Upper lobe of right lung (tissue), 1 donor: ENCODE measurements at regions not wholly inside any gene's neighbourhood (a gene's known extent, or its start where the extent isn't known, plus 50 kb on each side); places are given as distances from the start of the nearest gene placed in this dataset.

Source experiments
- ATAC-seq: fragments of 200-7000 bp; cut with Tn5 transposase; one replicate; pipeline ENCODE4 v1.9.1; 2020; ENCODE audit warnings: mild to moderate bottlenecking, moderate library complexity
- DNase-seq: peaks from one replicate; pipeline ENCODE4 v3.0.0-alpha.2; 2020
- H3K27ac ChIP-seq: fragments of 200-600 bp; one replicate; pipeline ENCODE4 v1.8.0; 2022
- H3K27me3 ChIP-seq: fragments of 200-600 bp; one replicate; pipeline ENCODE4 v1.8.0; 2022; ENCODE audit warnings: mild to moderate bottlenecking
- H3K36me3 ChIP-seq: fragments of 200-600 bp; one replicate; pipeline ENCODE4 v1.8.0; 2022
- H3K4me1 ChIP-seq: fragments of 200-600 bp; one replicate; pipeline ENCODE4 v1.8.0; 2022
- H3K4me3 ChIP-seq: fragments of 200-600 bp; one replicate; pipeline ENCODE4 v1.8.0; 2022; ENCODE audit warnings: mild to moderate bottlenecking
- H3K9me3 ChIP-seq: fragments of 200-600 bp; one replicate; pipeline ENCODE4 v1.8.0; 2022
- intact Hi-C: fragments of 100-400 bp; cut with DNase I; formaldehyde crosslinking; loops from one replicate; pipeline ENCODE4 v1.11.0; 2022
- TF ChIP-seq, protein P1 (sequence below): fragments of 200-600 bp; IDR thresholded peaks from one replicate; pipeline ENCODE4 v1.8.0; 2022; ENCODE audit warnings: antibody characterized with exemption
- donor health status: DM: no; HTN: yes; CAD: no; lungs with severe emphysema.

DNA sequence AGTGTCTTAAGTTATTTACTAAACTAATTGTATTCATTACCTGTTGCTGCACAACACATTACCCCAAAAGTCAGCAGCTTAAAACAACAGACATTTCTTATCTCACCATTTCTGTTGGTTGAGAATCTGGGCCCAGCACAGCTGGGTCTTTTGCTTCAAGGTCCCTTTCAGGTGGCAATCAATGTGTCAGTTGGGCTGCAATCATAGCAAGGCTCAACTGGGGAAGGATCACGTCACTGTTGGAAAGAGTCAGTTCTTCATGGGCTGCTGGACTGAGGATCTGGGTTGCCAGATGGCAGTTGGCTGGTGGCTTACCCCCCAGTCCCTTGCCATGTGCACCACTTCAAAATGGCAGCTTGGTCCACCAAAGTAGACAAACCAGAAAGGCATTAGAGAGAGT is 261.2 kb downstream of the SUCLG1 start:
- DNase-seq (no peak), ATAC-seq (no peak)
- Histone ChIP-seq H3K9me3 (no peaks in the 10 kb centered on the region), H3K36me3 (no peaks in the 10 kb centered on the region), H3K27me3 (no peaks in the 10 kb centered on the region), H3K27ac (no peak overlapping the region), H3K4me3 (no peak overlapping the region), H3K4me1 (no peaks in the 10 kb centered on the region)
- TF ChIP-seq, protein P1, sequence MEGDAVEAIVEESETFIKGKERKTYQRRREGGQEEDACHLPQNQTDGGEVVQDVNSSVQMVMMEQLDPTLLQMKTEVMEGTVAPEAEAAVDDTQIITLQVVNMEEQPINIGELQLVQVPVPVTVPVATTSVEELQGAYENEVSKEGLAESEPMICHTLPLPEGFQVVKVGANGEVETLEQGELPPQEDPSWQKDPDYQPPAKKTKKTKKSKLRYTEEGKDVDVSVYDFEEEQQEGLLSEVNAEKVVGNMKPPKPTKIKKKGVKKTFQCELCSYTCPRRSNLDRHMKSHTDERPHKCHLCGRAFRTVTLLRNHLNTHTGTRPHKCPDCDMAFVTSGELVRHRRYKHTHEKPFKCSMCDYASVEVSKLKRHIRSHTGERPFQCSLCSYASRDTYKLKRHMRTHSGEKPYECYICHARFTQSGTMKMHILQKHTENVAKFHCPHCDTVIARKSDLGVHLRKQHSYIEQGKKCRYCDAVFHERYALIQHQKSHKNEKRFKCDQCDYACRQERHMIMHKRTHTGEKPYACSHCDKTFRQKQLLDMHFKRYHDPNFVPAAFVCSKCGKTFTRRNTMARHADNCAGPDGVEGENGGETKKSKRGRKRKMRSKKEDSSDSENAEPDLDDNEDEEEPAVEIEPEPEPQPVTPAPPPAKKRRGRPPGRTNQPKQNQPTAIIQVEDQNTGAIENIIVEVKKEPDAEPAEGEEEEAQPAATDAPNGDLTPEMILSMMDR, result no peak
- intact Hi-C loops, result no loop called here

DNA sequence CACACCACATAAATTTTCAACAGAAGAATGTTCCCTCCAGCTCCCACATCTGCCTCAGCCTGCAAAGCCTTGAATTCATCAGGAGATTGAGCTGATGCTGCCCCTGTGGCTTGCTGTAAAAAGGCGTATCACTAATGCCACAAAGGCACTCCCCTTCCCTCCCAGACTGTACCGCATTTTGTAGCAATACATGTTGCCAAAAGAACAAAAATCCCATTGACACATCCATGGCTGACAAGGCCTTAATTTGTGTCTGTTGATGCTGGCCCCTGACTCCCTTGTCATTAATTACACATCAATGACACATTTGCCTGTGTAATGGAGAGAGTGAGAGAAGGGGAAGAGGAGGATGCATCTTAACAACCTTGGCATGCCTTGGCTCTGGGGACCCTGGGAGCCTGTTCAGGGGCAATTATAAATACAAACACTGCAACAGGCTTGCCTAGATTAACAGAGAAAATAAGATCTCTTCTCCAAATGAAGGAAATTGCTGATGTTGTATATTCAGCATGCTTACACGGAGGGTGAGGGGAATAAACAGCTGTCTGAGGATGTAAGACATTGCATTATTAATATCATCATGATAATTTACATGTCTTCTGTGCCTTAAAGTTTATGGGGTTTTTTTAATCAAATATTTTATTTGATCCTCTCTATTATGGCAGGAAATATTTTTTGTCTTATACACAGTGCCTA is 264.0 kb downstream of the SUCLG1 start:
- intact Hi-C loops, result no loop called here
- TF ChIP-seq, protein P1, result no peak
- H3K4me1 ChIP-seq, result no peaks in the 10 kb centered on the region
- ATAC-seq (no peak), DNase-seq (no peak)
- H3K9me3 ChIP-seq, result no peaks in the 10 kb centered on the region
- H3K27me3 ChIP-seq, result no peaks in the 10 kb centered on the region
- H3K36me3 ChIP-seq, result no peaks in the 10 kb centered on the region
- no peak overlapping the region for H3K27ac ChIP-seq
- no peak overlapping the region for H3K4me3 ChIP-seq

DNA sequence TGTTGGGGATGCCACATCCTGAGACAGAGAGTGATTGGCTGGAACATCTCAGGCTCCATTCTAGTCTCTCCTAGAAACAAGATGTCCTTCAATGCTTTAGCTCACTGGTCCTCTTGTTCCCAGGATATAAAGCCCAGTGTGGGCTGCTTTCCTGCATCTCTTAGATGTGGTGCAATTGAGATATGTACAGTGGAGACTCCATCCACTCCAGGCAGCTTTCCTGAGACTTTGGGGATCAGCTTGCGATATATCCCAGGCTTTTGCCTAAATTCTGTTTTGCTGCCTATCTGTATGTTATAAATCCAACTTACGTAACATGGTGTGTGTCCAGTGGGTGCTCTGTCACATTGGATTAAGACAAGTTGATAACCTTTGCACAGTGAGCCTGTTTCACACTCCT is 264.9 kb downstream of the SUCLG1 start:
- no peak overlapping the region for H3K4me3 ChIP-seq
- intact Hi-C loops, result no loop called here
- DNase-seq (no peak), ATAC-seq (no peak)
- no peaks in the 10 kb centered on the region for H3K27me3 ChIP-seq
- TF ChIP-seq, protein P1, result no peak
- H3K36me3 ChIP-seq, result no peaks in the 10 kb centered on the region
- no peaks in the 10 kb centered on the region for H3K9me3 ChIP-seq
- H3K4me1 ChIP-seq, result no peaks in the 10 kb centered on the region
- no peak overlapping the region for H3K27ac ChIP-seq

DNA sequence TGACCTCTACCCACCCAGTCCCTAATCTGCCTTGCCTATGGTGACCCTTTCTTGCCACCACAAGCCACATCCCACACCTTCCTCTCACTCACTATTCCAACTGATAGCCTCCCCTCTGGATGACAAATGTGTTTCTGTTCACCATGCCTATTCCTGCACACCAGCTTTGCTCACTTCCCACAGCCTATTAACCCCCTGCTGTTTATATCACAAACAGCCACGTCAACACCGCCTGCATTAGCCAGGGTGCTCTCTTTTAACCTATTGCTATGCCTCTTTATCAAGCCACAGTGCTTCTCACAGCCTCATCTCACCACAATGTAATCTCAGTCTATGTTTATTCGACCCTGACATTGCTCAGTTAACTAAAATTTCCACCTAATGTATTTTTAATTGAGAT is 271.8 kb downstream of the SUCLG1 start:
- no peak for ATAC-seq

DNA sequence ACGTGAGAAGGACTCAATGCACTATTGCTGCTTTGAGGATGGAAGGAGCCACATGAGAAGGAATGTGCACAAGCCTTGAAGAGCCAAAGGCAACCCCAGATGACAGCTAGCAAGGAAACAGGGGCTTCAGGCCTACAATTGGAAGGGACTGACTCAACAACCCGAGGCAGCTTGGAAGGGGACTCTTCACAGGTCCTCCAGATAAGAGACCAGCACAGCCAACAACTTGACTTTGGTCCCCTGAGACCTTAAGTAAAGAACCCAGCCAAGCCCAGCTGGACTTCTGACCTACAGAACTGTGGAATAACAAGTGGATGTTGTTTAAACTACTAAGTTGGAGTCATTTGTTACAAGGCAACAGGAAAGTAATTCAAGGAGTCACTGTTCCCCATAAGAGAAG is 277.2 kb downstream of the SUCLG1 start:
- no peak overlapping the region for H3K4me3 ChIP-seq
- no peaks in the 10 kb centered on the region for H3K9me3 ChIP-seq
- DNase-seq (no peak), ATAC-seq (no peak)
- no peaks in the 10 kb centered on the region for H3K4me1 ChIP-seq
- intact Hi-C loops, result no loop called here
- TF ChIP-seq, protein P1, result no peak
- no peaks in the 10 kb centered on the region for H3K36me3 ChIP-seq
- H3K27me3 ChIP-seq, result no peaks in the 10 kb centered on the region
- no peak overlapping the region for H3K27ac ChIP-seq

More for the DNA sequence above, 271.8 kb downstream of the SUCLG1 start:
- Histone ChIP-seq H3K9me3 (no peaks in the 10 kb centered on the region), H3K4me1 (no peaks in the 10 kb centered on the region), H3K27ac (no peak overlapping the region), H3K4me3 (no peak overlapping the region), H3K27me3 (no peaks in the 10 kb centered on the region), H3K36me3 (no peaks in the 10 kb centered on the region)
- TF ChIP-seq, protein P1, result no peak
- intact Hi-C loops, result no loop called here
- DNase-seq, result no peak

DNA sequence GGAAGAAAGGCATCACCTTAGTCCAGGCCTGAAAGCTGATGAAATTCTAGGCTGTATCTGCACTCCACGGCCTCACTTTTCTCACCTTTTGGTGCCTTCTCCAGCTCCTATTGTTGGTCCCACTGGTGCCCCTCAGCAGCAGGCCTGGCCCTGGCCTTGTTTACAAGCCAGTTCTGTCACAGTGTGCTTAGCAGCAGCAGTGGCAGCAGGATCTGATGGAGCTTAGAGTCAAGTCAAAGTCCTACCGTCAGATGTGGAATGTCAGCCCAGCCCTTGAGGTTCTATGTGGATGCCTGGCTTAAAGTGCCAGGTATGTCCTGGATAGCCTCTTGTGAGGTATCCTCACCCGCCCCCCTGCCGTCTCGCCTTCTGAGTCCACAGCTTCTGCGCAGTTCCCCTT is 281.3 kb downstream of the SUCLG1 start:
- DNase-seq (no peak), ATAC-seq (no peak)
- no peaks in the 10 kb centered on the region for H3K27me3 ChIP-seq
- intact Hi-C loops, result no loop called here
- no peaks in the 10 kb centered on the region for H3K9me3 ChIP-seq
- TF ChIP-seq, protein P1, result no peak
- no peaks in the 10 kb centered on the region for H3K4me1 ChIP-seq
- no peak overlapping the region for H3K4me3 ChIP-seq
- H3K27ac ChIP-seq, result no peak overlapping the region
- H3K36me3 ChIP-seq, result no peaks in the 10 kb centered on the region
